HEK293 (cell line): ENCODE measurements at regions not wholly inside any gene's neighbourhood (a gene's known extent, or its start where the extent isn't known, plus 50 kb on each side); places are given as distances from the start of the nearest gene placed in this dataset.

Experiments used
- CTCF ChIA-PET: fragments of 350-600 bp; formaldehyde crosslinking; extraction: SDS; loops from one replicate; lab custom pipeline; 2021; ENCODE audit warnings: antibody characterized with exemption; lab: Yijun Ruan, JAX
- POLR2A ChIA-PET: fragments of 300-600 bp; formaldehyde crosslinking; extraction: SDS; loops from one replicate; lab custom pipeline; 2020; ENCODE audit warnings: antibody characterized with exemption, inconsistent platforms; lab: Yijun Ruan, JAX
- H3K27ac ChIP-seq: fragments of 200-500 bp; sonication (Bioruptor generic); 2 replicates; pipeline ENCODE4 v1.5.1; 2014; ENCODE audit warnings: low read depth, low read length, control low read depth, inconsistent platforms; ENCODE audit errors: extremely low read depth
- H3K36me3 ChIP-seq, 2 experiments: fragments of 200-500 bp in 1 of 2; sonication (Bioruptor generic) in 1 of 2; 1 replicate in 1 of 2; 2 replicates in 1 of 2; pipeline ENCODE4 v1.5.1; 2014 to 2017; ENCODE audit warnings: inconsistent platforms in 2 of 2, low read length in 2 of 2; ENCODE audit not compliant: control insufficient read depth in 2 of 2, insufficient read depth in 1 of 2
- H3K4me1 ChIP-seq: fragments of 200-500 bp; sonication (Bioruptor generic); 2 replicates; pipeline ENCODE4 v1.5.1; 2014; ENCODE audit warnings: mild to moderate bottlenecking, low read length, inconsistent platforms; ENCODE audit not compliant: control insufficient read depth, insufficient read depth
- H3K4me3 ChIP-seq: 2 replicates; pipeline ENCODE4 v1.5.1; 2011; ENCODE audit warnings: low read depth, mild to moderate bottlenecking, control low read depth, low read length, moderate library complexity
- H3K9me3 ChIP-seq: fragments of 200-500 bp; sonication (Bioruptor generic); 2 replicates; pipeline ENCODE4 v1.5.1; 2014; ENCODE audit warnings: low read depth, low read length, inconsistent platforms; ENCODE audit not compliant: control insufficient read depth, insufficient read depth
- FEZF1 ChIP-seq: fragments of 450-650 bp; formaldehyde crosslinking; IDR thresholded peaks from 2 replicates; pipeline ENCODE4 v1.5.1; 2016; ENCODE audit warnings: missing biosample characterization, missing genetic modification characterization
- GLI2 ChIP-seq: fragments of 450-650 bp; formaldehyde crosslinking; IDR thresholded peaks from 2 replicates; pipeline ENCODE4; 2017; ENCODE audit warnings: missing biosample characterization, missing genetic modification characterization, low read depth, borderline replicate concordance
- MYNN ChIP-seq: fragments of 450-650 bp; formaldehyde crosslinking; IDR thresholded peaks from 2 replicates; pipeline ENCODE4 v1.5.1; 2016; ENCODE audit warnings: missing biosample characterization, missing genetic modification characterization, borderline replicate concordance
- SALL2 ChIP-seq: fragments of 450-650 bp; formaldehyde crosslinking; IDR thresholded peaks from 2 replicates; pipeline ENCODE4 v1.5.0; 2017; ENCODE audit warnings: missing biosample characterization, mild to moderate bottlenecking, missing genetic modification characterization, borderline replicate concordance
- ZBTB11 ChIP-seq: fragments of 450-650 bp; formaldehyde crosslinking; conservative IDR thresholded peaks from 2 replicates; pipeline ENCODE4 v1.5.1; 2016; ENCODE audit warnings: low read depth, missing biosample characterization, missing genetic modification characterization
- ZNF16 ChIP-seq: fragments of 450-650 bp; formaldehyde crosslinking; IDR thresholded peaks from 2 replicates; pipeline ENCODE4 v1.5.1; 2016; ENCODE audit warnings: low read depth, missing biosample characterization, missing genetic modification characterization
- ZNF174 ChIP-seq: fragments of 450-650 bp; formaldehyde crosslinking; IDR thresholded peaks from 2 replicates; pipeline ENCODE4 v1.5.0; 2017; ENCODE audit warnings: missing biosample characterization, mild to moderate bottlenecking, missing genetic modification characterization
- ZNF18 ChIP-seq: fragments of 450-650 bp; formaldehyde crosslinking; IDR thresholded peaks from 2 replicates; pipeline ENCODE4 v1.5.1; 2016; ENCODE audit warnings: missing biosample characterization, missing genetic modification characterization
- ZNF248 ChIP-seq: fragments of 450-650 bp; formaldehyde crosslinking; IDR thresholded peaks from 2 replicates; pipeline ENCODE4 v1.5.1; 2017; ENCODE audit warnings: missing biosample characterization, missing genetic modification characterization
- ZNF26 ChIP-seq: fragments of 450-650 bp; formaldehyde crosslinking; IDR thresholded peaks from 2 replicates; pipeline ENCODE4 v1.5.1; 2016; ENCODE audit warnings: missing biosample characterization, missing genetic modification characterization
- ZNF416 ChIP-seq: fragments of 450-650 bp; formaldehyde crosslinking; IDR thresholded peaks from 2 replicates; pipeline ENCODE4 v1.5.1; 2016; ENCODE audit warnings: missing biosample characterization, missing genetic modification characterization
- ZNF639 ChIP-seq: fragments of 450-650 bp; formaldehyde crosslinking; IDR thresholded peaks from 2 replicates; pipeline ENCODE4 v1.5.1; 2016; ENCODE audit warnings: missing biosample characterization, missing genetic modification characterization

DNA sequence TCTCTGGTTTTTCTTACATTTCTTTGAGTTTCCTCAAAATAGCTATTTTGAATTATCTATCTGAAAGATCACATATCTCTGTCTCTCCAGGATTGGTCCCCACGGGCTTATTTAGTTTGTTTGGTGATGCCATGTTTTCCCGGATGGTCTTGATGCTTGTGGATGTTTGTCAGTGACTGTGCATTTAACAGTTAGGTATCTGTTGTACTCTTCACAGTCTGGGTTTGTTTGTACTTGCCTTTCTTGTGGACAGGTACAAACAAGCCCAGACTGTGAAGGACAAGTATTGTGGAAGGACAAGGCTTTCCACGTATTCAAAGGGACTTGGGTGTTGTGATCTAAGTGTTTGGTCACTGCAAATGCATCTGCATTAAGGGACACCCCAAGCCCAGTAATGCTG is 49.9 kb upstream of the TOP1 start:
- H3K9me3 ChIP-seq, result no peaks in the 10 kb centered on the region
- H3K4me3 ChIP-seq, result no peak overlapping the region
- no peaks in the 10 kb centered on the region for H3K4me1 ChIP-seq
- TF ChIP-seq ZNF16 (tag by site-specific recombination) (no peak), ZNF416 (no peak), SALL2 (tag by site-specific recombination) (no peak), ZNF639 (tag by site-specific recombination) (no peak), ZNF248 (tag by site-specific recombination) (no peak), GLI2 (no peak), FEZF1 (tag by site-specific recombination) (no peak), ZNF26 (tag by site-specific recombination) (no peak), ZNF18 (no peak), ZBTB11 (tag by site-specific recombination) (no peak), MYNN (tag by site-specific recombination) (no peak), ZNF174 (tag by site-specific recombination) (no peak)
- H3K27ac ChIP-seq, result no peak overlapping the region
- POLR2A ChIA-PET, result no interaction called here
- CTCF ChIA-PET, result interaction anchor here (0.6 to 2.0 kb wide), 3 partner anchors 15 to 156 kb away, joined by 4 to 7 read pairs (median 5); no protein-coding TSS in a partner anchor
- H3K36me3 ChIP-seq, result no peaks in the 10 kb centered on the region
